Heart left ventricle (tissue), 13 donors: ENCODE measurements at regions not wholly inside any gene's neighbourhood (a gene's known extent, or its start where the extent isn't known, plus 50 kb on each side); places are given as distances from the start of the nearest gene placed in this dataset.

Experiments used
- CTCF ChIP-seq, 12 donors: fragments of 200-600 bp; sonication (generic) in 4 of 12; IDR thresholded peaks; one replicate each; pipeline versions ENCODE4 v1.5.0 to v1.8.0; 2018 to 2022; ENCODE audit warnings: antibody characterized with exemption in 12 of 12, mild to moderate bottlenecking in 5 of 12
- POLR2A ChIP-seq, 2 donors: fragments of 450-650 bp; IDR thresholded peaks; one replicate each; pipeline ENCODE4 v1.6.1; 2017; ENCODE audit warnings: antibody characterized with exemption in 2 of 2, mild to moderate bottlenecking in 2 of 2, moderate library complexity in 2 of 2
- donor health status: ischemic (EF 13 %, LVEDD 7.1; RV severe dilation, severe dysfunction).
- donor health status: DM: no; HTN: yes; CAD: no.
- donor health status: DM: no; HTN: no; CAD: no.
- donor health status: ischemic (EF 25% LVEDD 6.9; RV normal size, moderate dysfunction).
- donor health status: ischemic (EF 25% LVEDD 5.7; RV mildly dilated, moderate dysfunction).
- donor health status: ischemic (EF 35%, LVEDD 5.7; RV mildly dilated, moderate dysfunction).
- donor health status: nonischemic (EF 11% LVEDD 7.7; RV severe dilation, severe dysfunction).
- donor health status: DM: yes; HTN: yes; CAD: no.
- donor health status: PGD.
- donor health status: ischemic (EF 29% LVEDD 5.4; RV normal size, mild dysfunction).
- donor health status: nonischemic (EF 23%, LVEDD 6.1; RV moderate dilation, normal function).

GRCh38 chr15:38069511-38070011 is 135.1 kb downstream of the TMCO5A start:
- TF ChIP-seq CTCF (IDR thresholded peaks at IDR 0.05) (no peak), POLR2A (IDR thresholded peaks at IDR 0.05) (no peak)
